Coronary artery (tissue), 2 donors: ENCODE measurements at regions not wholly inside any gene's neighbourhood (a gene's known extent, or its start where the extent isn't known, plus 50 kb on each side); places are given as distances from the start of the nearest gene placed in this dataset.

ENCODE experiments used
- DNase-seq: peaks from one replicate; pipeline ENCODE4 v3.0.0-alpha.2; 2017; ENCODE audit warnings: low spot score
- H3K27ac ChIP-seq, 2 donors: fragments of 200-600 bp; sonication (generic); one replicate each; pipeline ENCODE4 v1.5.1; 2016 to 2019
- H3K4me3 ChIP-seq: fragments of 200-600 bp; sonication (generic); 2 replicates; pipeline ENCODE4 v1.5.1; 2016; ENCODE audit warnings: mild to moderate bottlenecking, moderate library complexity
- CTCF ChIP-seq: fragments of 200-600 bp; sonication (generic); IDR thresholded peaks from one replicate; pipeline ENCODE4 v1.5.1; 2019; ENCODE audit warnings: antibody characterized with exemption

GRCh38 chr1:34338871-34339270 lies 162.2 kb downstream of the C1orf94 start:
- H3K27ac ChIP-seq = no peak overlapping the region
- no peak for DNase-seq
- no peak overlapping the region for H3K4me3 ChIP-seq
- TF ChIP-seq CTCF = no peak

- Histone ChIP-seq H3K27ac (no peak overlapping the region), H3K4me3 (no peak overlapping the region)
- DNase-seq = no peak
- no peak for TF ChIP-seq CTCF
These were observed 165.2 kb downstream of the C1orf94 start for GRCh38 chr1:34341896-34342295.

- no peak for DNase-seq
- no peak for TF ChIP-seq CTCF
- H3K27ac ChIP-seq = no peak overlapping the region
- no peak overlapping the region for H3K4me3 ChIP-seq
These were observed 165.6 kb downstream of the C1orf94 start for GRCh38 chr1:34342334-34342733.

GRCh38 chr1:34346128-34346527 lies 169.4 kb downstream of the C1orf94 start:
- no peak for TF ChIP-seq CTCF
- no peak overlapping the region for H3K27ac ChIP-seq
- DNase-seq = no peak
- H3K4me3 ChIP-seq = no peak overlapping the region

GRCh38 chr1:34353409-34353808 lies 176.7 kb downstream of the C1orf94 start:
- no peak for DNase-seq
- Histone ChIP-seq H3K4me3 (no peak overlapping the region), H3K27ac (no peak overlapping the region)
- no peak for TF ChIP-seq CTCF

- no peak overlapping the region for H3K27ac ChIP-seq
- no peak for DNase-seq
- no peak for TF ChIP-seq CTCF
- no peak overlapping the region for H3K4me3 ChIP-seq
These were observed 177.7 kb downstream of the C1orf94 start for GRCh38 chr1:34354367-34354766.

GRCh38 chr1:34356853-34357252 lies 180.1 kb downstream of the C1orf94 start:
- no peak for TF ChIP-seq CTCF
- no peak overlapping the region for H3K4me3 ChIP-seq
- no peak for DNase-seq
- no peak overlapping the region for H3K27ac ChIP-seq
